Osteoblast (primary cell): ENCODE measurements at regions not wholly inside any gene's neighbourhood (a gene's known extent, or its start where the extent isn't known, plus 50 kb on each side); places are given as distances from the start of the nearest gene placed in this dataset.

Experiments
- DNase-seq: peaks from one replicate; pipeline ENCODE4 v3.0.0; 2011; ENCODE audit warnings: low spot score, mixed read lengths; ENCODE audit not compliant: insufficient read length; ENCODE audit errors: missing footprints
- H2AFZ ChIP-seq: 2 replicates; pipeline ENCODE4 v1.6.0; 2011; ENCODE audit warnings: mild to moderate bottlenecking, low read length
- H3K27ac ChIP-seq: 2 replicates; pipeline ENCODE4 v1.5.1; 2011; ENCODE audit warnings: mild to moderate bottlenecking, low read depth, low read length, moderate library complexity
- H3K27me3 ChIP-seq: 2 replicates; pipeline ENCODE4 v1.6.0; 2012; ENCODE audit warnings: mild to moderate bottlenecking, control low read depth, inconsistent platforms, low read length, moderate library complexity; ENCODE audit not compliant: insufficient read depth
- H3K36me3 ChIP-seq: 2 replicates; pipeline ENCODE4 v1.5.1; 2011; ENCODE audit warnings: mild to moderate bottlenecking, low read length, control low read depth, moderate library complexity; ENCODE audit not compliant: insufficient read depth
- H3K4me1 ChIP-seq: 2 replicates; pipeline ENCODE4 v1.5.1; 2011; ENCODE audit warnings: mild to moderate bottlenecking, low read length, control low read depth, moderate library complexity; ENCODE audit not compliant: insufficient read depth
- H3K4me2 ChIP-seq: 2 replicates; pipeline ENCODE4 v1.6.0; 2011; ENCODE audit warnings: mild to moderate bottlenecking, low read length; ENCODE audit not compliant: insufficient read depth
- H3K4me3 ChIP-seq: fragments of 200-600 bp; sonication (generic); 3 replicates; pipeline ENCODE4 v1.5.1; 2012; ENCODE audit warnings: mild to moderate bottlenecking, low read length, inconsistent platforms; ENCODE audit not compliant: insufficient read depth
- H3K79me2 ChIP-seq: 2 replicates; pipeline ENCODE4 v1.6.0; 2012; ENCODE audit warnings: mild to moderate bottlenecking, low read length, control low read depth, inconsistent platforms; ENCODE audit not compliant: insufficient read depth
- H3K9me3 ChIP-seq: 2 replicates; pipeline ENCODE4 v1.5.1; 2011; ENCODE audit warnings: low read depth, low read length, control low read depth
- H4K20me1 ChIP-seq: 2 replicates; pipeline ENCODE4 v1.6.0; 2012; ENCODE audit warnings: mild to moderate bottlenecking, low read length, control low read depth; ENCODE audit not compliant: insufficient read depth
- CTCF ChIP-seq: IDR thresholded peaks from 2 replicates; pipeline ENCODE4 v1.5.1; 2011; ENCODE audit warnings: mild to moderate bottlenecking, low read depth, low read length, moderate library complexity; ENCODE audit errors: extremely low read depth

- H3K4me3 ChIP-seq: no peak overlapping the region
- no peaks in the 10 kb centered on the region for H3K27me3 ChIP-seq
- H4K20me1 ChIP-seq: no peaks in the 10 kb centered on the region
- H3K36me3 ChIP-seq: no peaks in the 10 kb centered on the region
- H3K27ac ChIP-seq: no peak overlapping the region
- H3K79me2 ChIP-seq: no peaks in the 10 kb centered on the region
- no peak for TF ChIP-seq CTCF
- H3K4me2 ChIP-seq: no peak overlapping the region
- H2AFZ ChIP-seq: no peak overlapping the region
- no peaks in the 10 kb centered on the region for H3K4me1 ChIP-seq
- DNase-seq: no peak
- no peaks in the 10 kb centered on the region for H3K9me3 ChIP-seq
These were observed 1075.4 kb upstream of the C9orf72 start for GRCh38 chr9:28648723-28649122.

- Histone ChIP-seq H3K4me3 (no peak overlapping the region), H3K9me3 (no peaks in the 10 kb centered on the region), H4K20me1 (no peaks in the 10 kb centered on the region), H2AFZ (no peak overlapping the region), H3K79me2 (no peaks in the 10 kb centered on the region), H3K4me1 (no peaks in the 10 kb centered on the region), H3K27me3 (no peaks in the 10 kb centered on the region), H3K4me2 (no peak overlapping the region), H3K36me3 (no peaks in the 10 kb centered on the region), H3K27ac (no peak overlapping the region)
- no peak for DNase-seq
- TF ChIP-seq CTCF: no peak
These were observed 1077.0 kb upstream of the C9orf72 start for GRCh38 chr9:28650327-28650726.

GRCh38 chr9:28651050-28651722 lies 1077.9 kb upstream of the C9orf72 start:
- H3K36me3 ChIP-seq: no peaks in the 10 kb centered on the region
- no peaks in the 10 kb centered on the region for H3K27me3 ChIP-seq
- no peak overlapping the region for H2AFZ ChIP-seq
- H3K79me2 ChIP-seq: no peaks in the 10 kb centered on the region
- no peak overlapping the region for H3K4me3 ChIP-seq
- no peaks in the 10 kb centered on the region for H3K9me3 ChIP-seq
- no peak for DNase-seq
- H3K4me1 ChIP-seq: no peaks in the 10 kb centered on the region
- TF ChIP-seq CTCF: no peak
- no peaks in the 10 kb centered on the region for H4K20me1 ChIP-seq
- no peak overlapping the region for H3K4me2 ChIP-seq
- H3K27ac ChIP-seq: no peak overlapping the region

GRCh38 chr9:28653216-28653615 lies 1079.9 kb upstream of the C9orf72 start:
- Histone ChIP-seq H2AFZ (no peak overlapping the region), H3K36me3 (no peaks in the 10 kb centered on the region), H3K9me3 (no peaks in the 10 kb centered on the region), H3K4me3 (no peak overlapping the region), H3K27me3 (no peaks in the 10 kb centered on the region), H4K20me1 (no peaks in the 10 kb centered on the region), H3K27ac (no peak overlapping the region), H3K4me1 (no peaks in the 10 kb centered on the region), H3K4me2 (no peak overlapping the region), H3K79me2 (no peaks in the 10 kb centered on the region)
- DNase-seq: no peak
- no peak for TF ChIP-seq CTCF
